Thyroid gland (tissue), 4 donors: ENCODE measurements at regions not wholly inside any gene's neighbourhood (a gene's known extent, or its start where the extent isn't known, plus 50 kb on each side); places are given as distances from the start of the nearest gene placed in this dataset.
"Not testable (repeated sequence)": the region's sequence is repeated elsewhere in the genome, so short reads cannot be mapped to it uniquely, and the experiment has no call there.

Source experiments
- DNase-seq, 2 donors: peaks; one replicate each; pipeline ENCODE4 v3.0.0-alpha.2; 2019
- H3K27ac ChIP-seq, 3 donors: fragments of 200-600 bp; sonication (generic); 1 replicate in 2 of 3; 2 replicates in 1 of 3; pipeline ENCODE4 v1.5.1; 2016 to 2019; ENCODE audit warnings: mild to moderate bottlenecking in 1 of 3, moderate library complexity in 1 of 3
- H3K27me3 ChIP-seq: fragments of 200-600 bp; sonication (generic); one replicate; pipeline ENCODE4 v1.5.1; 2019
- H3K36me3 ChIP-seq, 2 donors: fragments of 200-600 bp; sonication (generic); one replicate each; pipeline ENCODE4 v1.5.1; 2016 to 2019
- H3K4me1 ChIP-seq, 2 donors: fragments of 200-600 bp; sonication (generic); one replicate each; pipeline ENCODE4 v1.5.1; 2017 to 2019
- H3K4me3 ChIP-seq, 3 donors: fragments of 200-600 bp; sonication (generic); replicated peaks in 1 of 3; 1 replicate in 2 of 3; 2 replicates in 1 of 3; pipeline ENCODE4 v1.5.1; 2016; ENCODE audit warnings: mild to moderate bottlenecking in 1 of 3
- H3K9me3 ChIP-seq: fragments of 200-600 bp; sonication (generic); one replicate; pipeline ENCODE4 v1.5.1; 2017
- WGBS, 2 donors: methylation state at CpG; one replicate each; pipeline ENCODE4 v1.1.5; 2017; 5-methylcytosine and 5-hydroxymethylcytosine counted together
- intact Hi-C: fragments of 100-400 bp; cut with DNase I; formaldehyde crosslinking; loops from one replicate; pipeline ENCODE4 v1.15.1; 2023

DNA sequence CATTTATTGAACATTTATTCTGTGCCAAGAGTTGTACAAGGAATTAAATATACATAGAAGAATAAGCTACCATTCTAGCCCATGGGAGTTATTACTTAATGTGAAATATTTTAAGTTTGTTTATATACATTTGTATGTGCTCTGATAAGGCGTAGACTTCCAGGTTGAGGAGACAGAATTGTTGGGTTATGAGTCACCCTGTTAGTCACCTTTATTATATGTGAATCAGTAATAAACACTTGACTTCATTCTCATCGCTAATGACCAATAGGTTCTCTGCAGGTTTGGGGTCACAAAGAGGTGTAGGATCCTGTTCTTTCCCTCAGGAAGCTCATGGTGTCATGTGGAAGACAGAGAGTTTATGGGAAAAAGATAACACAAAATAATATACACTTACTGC, 116.9 kb downstream of the SRGAP2 start:
- H3K36me3 ChIP-seq, H3K27me3 ChIP-seq, H3K27ac ChIP-seq, H3K4me3 ChIP-seq, DNase-seq, H3K4me1 ChIP-seq, intact Hi-C loops, H3K9me3 ChIP-seq: not testable (repeated sequence)
- no CpG with 5 or more reads among the region's 2 CpGs for WGBS, 2 donors

DNA sequence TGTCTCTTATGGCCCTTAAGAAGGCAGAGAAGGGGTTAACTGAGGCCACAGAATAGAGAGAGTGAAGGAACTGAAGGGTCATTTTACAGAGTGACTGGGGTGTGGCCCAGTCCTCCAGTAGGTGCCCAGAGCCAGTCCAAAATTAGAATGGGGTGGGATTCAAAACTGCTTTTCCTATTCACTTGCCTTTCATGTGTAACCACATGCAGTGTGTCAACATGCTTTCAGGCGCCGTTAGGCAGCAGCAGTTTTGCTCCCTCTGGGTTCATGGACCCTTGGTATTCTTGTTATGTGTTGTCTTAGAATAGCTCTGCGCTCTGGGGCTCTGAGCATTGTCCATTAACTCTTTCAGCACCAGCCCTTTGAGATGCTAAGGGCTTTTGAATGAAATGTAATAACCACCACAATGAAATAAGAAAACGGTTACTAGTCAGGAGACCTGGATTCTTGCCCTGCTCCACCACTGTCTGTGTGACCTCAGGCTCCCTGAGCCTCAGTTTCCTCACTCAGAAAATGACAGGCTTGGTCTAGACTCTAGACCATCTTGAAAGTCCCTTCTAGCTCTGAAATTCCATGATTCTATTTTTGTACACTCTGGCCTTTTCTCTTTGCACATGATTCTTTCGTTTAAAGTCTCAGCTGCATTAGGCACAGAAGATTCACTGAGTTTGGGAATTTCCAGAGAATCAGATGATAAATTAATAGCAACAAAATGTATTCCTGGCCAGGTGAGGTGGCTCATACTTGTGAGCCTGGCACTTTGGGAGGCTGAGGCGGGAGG, 123.0 kb downstream of the SRGAP2 start:
- H3K4me1 ChIP-seq, H3K36me3 ChIP-seq, H3K27ac ChIP-seq, intact Hi-C loops, H3K27me3 ChIP-seq, H3K4me3 ChIP-seq, H3K9me3 ChIP-seq, DNase-seq: not testable (repeated sequence)
- 39 to 95% methylated on average over 2 to 4 of the region's 6 CpGs for WGBS, 2 donors

DNA sequence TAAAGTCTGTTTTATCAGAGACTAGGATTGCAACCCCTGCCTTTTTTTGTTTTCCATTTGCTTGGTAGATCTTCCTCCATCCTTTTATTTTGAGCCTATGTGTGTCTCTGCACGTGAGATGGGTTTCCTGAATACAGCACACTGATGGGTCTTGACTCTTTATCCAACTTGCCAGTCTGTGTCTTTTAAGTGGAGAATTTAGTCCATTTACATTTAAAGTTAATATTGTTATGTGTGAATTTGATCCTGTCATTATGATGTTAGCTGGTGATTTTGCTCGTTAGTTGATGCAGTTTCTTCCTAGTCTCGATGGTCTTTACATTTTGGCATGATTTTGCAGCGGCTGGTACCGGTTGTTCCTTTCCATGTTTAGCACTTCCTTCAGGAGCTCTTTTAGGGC, 128.3 kb downstream of the SRGAP2 start:
- H3K4me1 ChIP-seq, intact Hi-C loops, H3K4me3 ChIP-seq, H3K27me3 ChIP-seq, H3K9me3 ChIP-seq, H3K36me3 ChIP-seq, DNase-seq, H3K27ac ChIP-seq: not testable (repeated sequence)
- WGBS, 2 donors = 93 to 94% methylated on average over 1 to 2 of the region's 5 CpGs

DNA sequence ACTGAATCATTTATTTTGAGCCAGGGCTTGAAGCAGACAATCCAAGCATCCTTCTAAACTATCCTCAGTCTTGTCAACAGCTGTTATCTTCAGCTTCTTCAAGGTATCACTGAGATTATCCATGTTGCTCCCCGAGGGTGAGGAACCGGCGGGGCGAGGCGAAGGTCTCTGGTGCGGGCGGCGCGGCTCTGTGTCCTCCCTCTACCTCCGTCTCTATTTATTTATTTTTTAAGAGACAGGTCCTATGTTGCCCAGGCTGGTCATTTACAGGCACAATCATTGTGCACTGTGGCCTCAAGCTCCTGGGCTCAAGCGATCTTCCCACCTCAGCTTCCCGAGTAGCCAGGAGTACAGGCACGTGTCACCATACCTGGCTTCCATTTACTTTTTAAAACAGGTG, 130.0 kb downstream of the SRGAP2 start:
- 77% methylated on average over 7 of the region's 13 CpGs; no CpG with 5 or more reads in 1 of the 2 donors for WGBS, 2 donors
- H3K27ac ChIP-seq, H3K27me3 ChIP-seq, H3K36me3 ChIP-seq, H3K4me1 ChIP-seq, intact Hi-C loops, H3K9me3 ChIP-seq, H3K4me3 ChIP-seq, DNase-seq: not testable (repeated sequence)

DNA sequence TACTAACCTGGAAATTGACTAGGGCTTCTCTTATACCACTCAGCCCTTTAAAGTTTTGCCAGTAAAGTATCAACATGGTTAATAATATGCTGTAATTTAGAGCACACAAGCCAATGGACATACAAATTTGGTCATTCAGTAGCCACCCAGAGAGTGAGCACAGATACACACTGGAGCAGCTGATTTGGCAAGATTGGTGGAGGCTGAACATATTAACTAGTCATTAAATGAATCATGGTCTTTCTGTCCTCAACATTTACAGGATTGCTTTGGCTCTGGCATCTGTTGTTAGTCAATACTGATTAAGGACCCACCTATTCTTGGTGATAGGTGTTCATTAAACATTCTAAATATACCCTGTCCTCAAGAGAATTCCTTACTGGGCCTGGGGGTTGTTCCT, 130.6 kb downstream of the SRGAP2 start:
- H3K4me3 ChIP-seq, H3K27me3 ChIP-seq, intact Hi-C loops, DNase-seq, H3K9me3 ChIP-seq, H3K27ac ChIP-seq, H3K4me1 ChIP-seq, H3K36me3 ChIP-seq: not testable (repeated sequence)

DNA sequence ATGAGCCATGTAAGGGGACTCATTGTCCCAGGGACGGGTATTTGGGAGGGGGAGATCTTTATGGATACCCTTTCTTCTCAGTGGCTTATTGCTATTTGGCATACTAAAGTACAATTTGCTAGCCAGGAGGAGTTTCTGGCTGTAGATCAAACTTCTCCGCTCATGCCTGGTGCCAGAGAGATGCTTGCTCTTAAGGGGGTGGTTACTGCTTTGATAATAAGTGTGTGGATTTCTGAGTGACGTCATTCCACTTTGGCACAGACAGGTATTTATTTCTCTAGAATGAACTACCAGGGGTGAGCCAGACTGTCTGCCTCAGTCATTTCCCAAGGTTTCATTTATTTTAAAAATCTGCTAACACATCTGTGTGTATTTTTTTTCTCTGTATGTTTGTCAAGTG, 131.1 kb downstream of the SRGAP2 start:
- 55% methylated on average over 3 of the region's 3 CpGs for WGBS, 2 donors
- H3K9me3 ChIP-seq, intact Hi-C loops, H3K4me3 ChIP-seq, H3K4me1 ChIP-seq, H3K27me3 ChIP-seq, H3K36me3 ChIP-seq, H3K27ac ChIP-seq, DNase-seq: not testable (repeated sequence)

DNA sequence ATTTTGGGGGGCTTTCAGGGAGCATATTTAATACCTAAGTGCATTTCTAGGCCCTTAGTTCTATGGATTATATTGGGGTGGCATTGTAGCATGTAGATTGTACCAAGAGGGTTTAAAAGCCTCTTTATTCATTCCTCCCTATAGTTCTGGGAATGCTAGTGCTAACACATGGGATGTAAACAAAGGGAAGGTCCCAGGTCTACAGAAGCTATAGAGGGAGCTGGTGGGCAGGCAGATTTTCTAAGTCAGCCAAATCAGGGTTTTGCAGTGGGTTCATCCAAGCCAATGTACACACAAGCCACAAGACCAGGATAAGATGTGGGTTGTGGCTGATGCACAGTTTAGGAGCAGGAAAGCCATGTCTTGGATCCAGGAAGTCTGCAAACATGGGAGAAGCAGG, 131.8 kb downstream of the SRGAP2 start:
- H3K4me1 ChIP-seq, H3K4me3 ChIP-seq, H3K9me3 ChIP-seq, intact Hi-C loops, H3K27me3 ChIP-seq, H3K36me3 ChIP-seq, H3K27ac ChIP-seq, DNase-seq: not testable (repeated sequence)

DNA sequence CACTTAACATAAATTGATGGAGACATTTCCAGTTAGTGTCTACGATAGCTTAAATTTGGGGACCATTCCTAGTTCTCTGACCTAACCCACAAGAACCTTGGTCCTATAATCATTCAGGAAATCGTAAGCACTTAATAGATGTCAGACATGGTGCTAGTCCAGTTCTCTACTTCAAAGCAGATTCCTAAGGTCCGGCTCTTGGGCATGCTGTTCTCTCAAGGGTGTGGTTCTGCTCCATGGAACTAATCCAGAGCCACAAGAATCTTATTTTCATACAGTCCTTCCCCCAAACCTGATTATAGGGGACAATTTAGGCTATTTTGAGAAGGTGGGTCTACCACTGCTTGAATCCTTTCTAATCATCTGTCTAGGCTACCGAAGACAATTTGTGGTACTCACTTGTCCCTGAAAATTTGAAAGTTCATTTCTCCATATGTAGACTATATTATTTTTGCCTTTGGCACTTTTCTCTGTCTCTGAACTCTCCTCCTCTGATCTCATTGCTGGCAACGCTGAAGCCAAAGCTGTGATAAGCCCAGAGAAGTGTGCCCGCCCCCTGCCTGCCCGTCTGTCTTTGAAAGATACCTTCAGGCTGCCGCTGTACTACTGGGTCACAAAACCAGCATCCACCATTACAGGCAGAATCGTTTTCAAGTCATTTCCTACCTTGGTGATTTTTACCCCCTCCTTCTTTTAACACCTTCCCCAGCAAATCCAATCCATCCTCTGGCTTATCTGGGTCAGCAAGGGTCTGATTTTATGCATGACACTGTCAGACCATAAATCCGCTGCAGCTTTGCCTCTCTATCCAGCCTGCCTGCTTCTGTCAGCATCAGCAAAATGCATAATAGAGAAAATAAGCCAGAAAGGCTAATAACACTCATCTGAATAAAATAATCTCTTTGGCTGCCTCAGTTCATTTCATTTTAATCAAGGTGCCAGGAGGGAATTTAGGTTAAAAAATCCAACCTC, 132.8 kb downstream of the SRGAP2 start:
- H3K27me3 ChIP-seq, H3K27ac ChIP-seq, H3K9me3 ChIP-seq, DNase-seq, H3K36me3 ChIP-seq, H3K4me1 ChIP-seq, intact Hi-C loops, H3K4me3 ChIP-seq: not testable (repeated sequence)
- 79 to 85% methylated on average over 2 to 3 of the region's 10 CpGs for WGBS, 2 donors

DNA sequence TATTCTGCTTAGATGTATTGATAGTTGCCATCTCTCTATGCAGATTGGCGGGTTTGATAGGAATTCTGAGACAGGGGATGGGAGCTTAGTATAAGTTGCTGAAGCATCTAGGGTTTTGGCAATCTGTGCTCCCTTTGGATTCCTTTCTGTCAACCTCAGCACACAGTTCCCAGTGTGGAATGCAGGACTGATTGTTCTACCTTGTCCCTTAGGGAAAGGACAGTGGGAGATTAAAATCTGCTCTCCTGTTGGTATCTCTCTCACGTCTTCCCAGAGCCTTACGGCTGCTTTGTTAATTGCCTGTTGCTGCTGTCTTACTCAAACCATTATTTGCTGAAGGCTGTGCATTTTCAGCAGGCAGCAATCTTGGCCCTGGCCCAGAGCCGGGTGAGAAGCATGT, 133.3 kb upstream of the IKBKE start:
- intact Hi-C loops, H3K27ac ChIP-seq, H3K4me3 ChIP-seq, H3K9me3 ChIP-seq, H3K36me3 ChIP-seq, H3K27me3 ChIP-seq, DNase-seq, H3K4me1 ChIP-seq: not testable (repeated sequence)
- WGBS, 2 donors = 92 to 100% methylated on average over 1 of the region's 4 CpGs

DNA sequence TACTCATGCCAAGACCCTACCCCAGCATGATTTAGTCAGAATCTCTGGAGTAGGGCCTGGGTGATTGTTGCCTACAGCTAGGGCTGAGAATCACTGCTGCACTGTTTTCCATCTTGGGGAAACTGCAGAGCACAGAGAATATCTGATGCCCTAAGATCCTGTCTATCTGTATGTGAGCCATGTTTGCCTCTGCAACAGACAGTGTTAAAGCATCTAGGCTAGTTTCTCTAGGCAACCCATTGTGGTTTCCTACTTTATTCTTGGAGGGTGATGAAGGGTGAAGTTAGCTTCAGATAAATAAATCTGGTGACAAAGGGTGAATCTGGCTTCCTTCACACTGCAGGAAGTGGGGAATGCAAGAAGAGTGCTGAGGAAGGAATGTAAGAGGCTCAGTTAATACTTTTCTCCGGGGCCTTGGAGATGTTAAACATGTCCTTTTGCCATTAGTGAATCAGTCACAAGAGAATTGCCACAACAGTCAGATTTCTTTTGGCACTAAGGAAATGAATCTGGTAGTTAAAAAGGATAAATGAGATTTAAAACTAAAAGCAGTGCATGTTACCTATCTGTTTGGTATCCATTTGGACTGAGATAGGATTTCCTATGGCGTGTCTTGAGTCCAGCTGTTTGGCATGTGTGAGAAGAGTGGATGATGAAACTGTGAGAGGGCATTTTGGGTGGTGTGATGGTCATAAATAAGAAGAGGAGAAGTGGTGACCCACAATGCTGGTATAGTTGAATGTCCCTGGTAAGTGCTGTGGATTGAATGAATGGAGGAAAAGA, 119.6 kb upstream of the IKBKE start:
- H3K27me3 ChIP-seq, H3K4me3 ChIP-seq, intact Hi-C loops, H3K9me3 ChIP-seq, H3K27ac ChIP-seq, H3K36me3 ChIP-seq, H3K4me1 ChIP-seq, DNase-seq: not testable (repeated sequence)
- WGBS, 2 donors = 50 to 73% methylated on average over 2 of the region's 2 CpGs

DNA sequence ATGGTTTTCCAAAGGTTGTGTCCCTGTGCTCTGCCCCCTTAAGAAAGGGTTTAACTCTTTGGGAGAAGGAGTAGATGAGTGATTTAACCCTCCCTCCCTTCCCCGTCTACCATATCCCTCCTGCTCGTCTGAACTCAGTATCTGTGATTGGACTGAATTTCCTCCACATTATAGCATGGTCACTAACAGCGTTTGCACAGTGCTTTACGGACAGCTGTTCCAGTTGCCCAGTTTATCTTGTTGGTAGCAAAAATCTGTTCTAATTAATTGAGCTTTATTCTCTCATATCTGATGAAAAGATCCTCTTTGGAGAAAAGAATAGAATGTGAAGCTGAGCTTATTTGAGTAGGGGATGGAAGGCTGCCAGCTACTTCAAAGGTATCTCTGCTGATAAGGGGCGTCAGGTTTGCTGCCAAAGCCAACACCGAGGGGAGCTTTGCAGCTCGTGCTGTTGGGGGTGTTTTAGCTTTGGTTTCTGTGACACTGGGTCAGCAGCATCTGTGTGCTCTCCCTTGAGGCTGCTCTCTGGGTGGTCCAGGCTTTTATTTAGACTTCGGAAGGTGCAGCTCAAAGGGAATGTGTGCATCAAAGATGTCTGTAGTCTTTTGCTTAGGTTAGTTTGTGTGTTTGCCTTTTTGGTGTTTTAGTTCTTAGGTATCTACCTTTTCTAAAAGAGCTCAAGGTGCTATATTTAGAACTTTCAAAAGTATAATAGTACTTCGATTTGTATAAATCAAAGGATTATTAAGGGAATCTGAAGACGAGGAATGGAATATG, 118.8 kb upstream of the IKBKE start:
- H3K27me3 ChIP-seq, H3K36me3 ChIP-seq, H3K27ac ChIP-seq, intact Hi-C loops, H3K9me3 ChIP-seq, H3K4me3 ChIP-seq, DNase-seq, H3K4me1 ChIP-seq: not testable (repeated sequence)
- WGBS, 2 donors = 95 to 100% methylated on average over 3 of the region's 10 CpGs

DNA sequence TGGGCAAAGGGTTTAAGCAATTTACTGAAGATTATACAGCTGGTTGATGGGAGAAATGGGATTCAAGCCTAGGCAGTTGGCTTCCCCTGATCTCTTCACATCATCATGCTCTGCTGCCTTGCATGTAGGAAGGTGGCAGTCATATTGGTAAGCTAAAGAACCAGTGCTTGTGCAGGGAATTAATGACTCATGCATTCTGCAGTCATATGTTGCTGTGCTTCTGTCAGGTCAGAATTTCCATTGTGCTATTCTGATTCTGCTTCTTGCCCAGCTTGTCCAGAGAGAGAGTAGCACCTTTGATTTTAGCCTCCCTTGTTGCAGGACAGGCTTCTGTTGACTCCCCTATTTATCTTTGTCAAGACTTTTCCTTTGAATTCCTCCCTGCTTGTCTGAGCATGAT, 114.0 kb upstream of the IKBKE start:
- H3K27ac ChIP-seq, H3K9me3 ChIP-seq, H3K4me1 ChIP-seq, intact Hi-C loops, H3K27me3 ChIP-seq, H3K4me3 ChIP-seq, DNase-seq, H3K36me3 ChIP-seq: not testable (repeated sequence)
